ENCODE measurements at regions not wholly inside any gene's neighbourhood (a gene's known extent, or its start where the extent isn't known, plus 50 kb on each side); places are given as distances from the start of the nearest gene placed in this dataset.

DNA sequence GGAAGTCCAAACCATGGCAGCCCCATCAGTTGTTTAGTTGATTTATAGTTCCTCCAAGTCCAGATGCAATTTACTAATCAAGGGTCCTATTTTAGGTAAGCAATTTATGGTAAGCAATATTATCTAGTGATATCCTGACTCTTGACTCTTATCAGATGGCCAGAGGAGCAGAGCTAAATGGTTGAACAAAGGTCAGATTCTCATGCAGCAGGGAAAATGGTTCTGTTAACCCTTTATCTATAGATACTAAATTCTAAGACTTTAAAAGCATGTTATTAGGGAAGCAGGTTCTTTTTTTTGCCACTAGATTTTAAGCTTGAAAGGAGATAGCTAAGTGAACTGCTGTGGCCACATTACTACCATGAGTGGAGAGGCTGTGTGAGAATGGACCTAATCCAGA is 427.1 kb upstream of the FBXO33 start (continued):
- no peak for TF ChIP-seq YY1 (IDR thresholded peaks at IDR 0.05; ENCODE audit: low read depth)
- TF ChIP-seq ZBTB33 (IDR thresholded peaks at IDR 0.05; ENCODE audit: borderline replicate concordance, low read depth) = no peak
- TF ChIP-seq TAF1 (IDR thresholded peaks at IDR 0.05; ENCODE audit: borderline replicate concordance, low read depth, low read length) = no peak
- no peak for TF ChIP-seq FOSL2 (IDR thresholded peaks at IDR 0.05; ENCODE audit: borderline replicate concordance, low read depth)
- TF ChIP-seq PBX3 (IDR thresholded peaks at IDR 0.05) = no peak
- TF ChIP-seq RFX5 (IDR thresholded peaks at IDR 0.05; ENCODE audit: low read length) = no peak
- TF ChIP-seq RXRA (IDR thresholded peaks at IDR 0.05; ENCODE audit: borderline replicate concordance, low read depth) = no peak
- TF ChIP-seq, protein P1, sequence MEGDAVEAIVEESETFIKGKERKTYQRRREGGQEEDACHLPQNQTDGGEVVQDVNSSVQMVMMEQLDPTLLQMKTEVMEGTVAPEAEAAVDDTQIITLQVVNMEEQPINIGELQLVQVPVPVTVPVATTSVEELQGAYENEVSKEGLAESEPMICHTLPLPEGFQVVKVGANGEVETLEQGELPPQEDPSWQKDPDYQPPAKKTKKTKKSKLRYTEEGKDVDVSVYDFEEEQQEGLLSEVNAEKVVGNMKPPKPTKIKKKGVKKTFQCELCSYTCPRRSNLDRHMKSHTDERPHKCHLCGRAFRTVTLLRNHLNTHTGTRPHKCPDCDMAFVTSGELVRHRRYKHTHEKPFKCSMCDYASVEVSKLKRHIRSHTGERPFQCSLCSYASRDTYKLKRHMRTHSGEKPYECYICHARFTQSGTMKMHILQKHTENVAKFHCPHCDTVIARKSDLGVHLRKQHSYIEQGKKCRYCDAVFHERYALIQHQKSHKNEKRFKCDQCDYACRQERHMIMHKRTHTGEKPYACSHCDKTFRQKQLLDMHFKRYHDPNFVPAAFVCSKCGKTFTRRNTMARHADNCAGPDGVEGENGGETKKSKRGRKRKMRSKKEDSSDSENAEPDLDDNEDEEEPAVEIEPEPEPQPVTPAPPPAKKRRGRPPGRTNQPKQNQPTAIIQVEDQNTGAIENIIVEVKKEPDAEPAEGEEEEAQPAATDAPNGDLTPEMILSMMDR (IDR thresholded peaks at IDR 0.05) = no peak

DNA sequence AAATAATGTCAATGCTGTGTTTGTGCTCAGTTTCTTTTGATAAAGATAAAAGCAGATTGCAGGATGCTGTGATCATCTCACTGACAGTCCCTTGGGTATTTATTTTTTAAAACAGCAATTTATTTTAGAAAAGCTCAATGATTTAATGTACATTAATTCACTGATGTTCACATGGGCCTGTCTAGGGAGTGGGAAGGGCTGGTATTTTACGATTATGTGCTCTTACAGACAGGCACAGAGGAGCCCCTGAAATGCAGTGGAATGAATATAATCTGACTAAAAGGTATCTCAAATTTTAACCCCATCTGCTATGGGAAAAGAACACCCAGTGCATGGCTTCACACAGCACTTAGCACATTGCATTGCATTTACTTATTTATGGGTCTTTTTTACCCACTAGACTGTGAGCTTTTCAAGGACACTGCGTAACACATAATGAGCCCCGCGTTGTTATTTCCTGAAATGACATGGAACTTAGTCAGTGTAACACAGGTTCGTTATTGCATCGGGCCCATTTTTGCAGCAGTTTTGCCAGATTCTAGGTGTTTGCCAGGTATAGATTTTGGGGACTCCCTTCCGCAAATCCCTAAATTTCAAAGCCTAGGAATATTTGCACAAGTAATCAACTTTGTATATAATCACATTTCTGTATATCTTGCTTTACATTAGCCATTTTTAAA is 425.3 kb upstream of the FBXO33 start:
- no peaks in the 10 kb centered on the region for H3K79me2 ChIP-seq (ENCODE audit: insufficient read depth)
- WGBS (ENCODE audit: low lambda C conversion rate) = 27% methylated on average over 6 of the region's 7 CpGs
- no peak overlapping the region for H2AFZ ChIP-seq (ENCODE audit: low read depth)
- ChIA-PET POLR2A (no interaction called here), CTCF (no interaction called here)
- no peak overlapping the region for H3K9ac ChIP-seq
- H3K4me1 ChIP-seq (ENCODE audit: control insufficient read depth in 1 of 2, insufficient read depth in 2 of 2, low read depth in 1 of 2, low read length in 1 of 2) = no peaks in the 10 kb centered on the region
- H3K4me2 ChIP-seq = no peak overlapping the region
- no peaks in the 10 kb centered on the region for H3K9me2 ChIP-seq
- H3K4me3 ChIP-seq (ENCODE audit: low read depth in 2 of 2, low read length in 1 of 2) = no peak overlapping the region
- no peaks in the 10 kb centered on the region for H3K36me3 ChIP-seq (replicated peaks in 1 of 2; ENCODE audit: control insufficient read depth in 1 of 2, insufficient read depth in 2 of 2, low read length in 1 of 2)
- H4K20me1 ChIP-seq (ENCODE audit: insufficient read depth) = no peaks in the 10 kb centered on the region
- DNase-seq = no peak
- H3F3A ChIP-seq (replicated peaks; ENCODE audit: insufficient read depth) = no peaks in the 10 kb centered on the region
- no peak overlapping the region for H3K27ac ChIP-seq (ENCODE audit: low read depth in 2 of 2, low read length in 1 of 2)
- no peaks in the 10 kb centered on the region for H3K27me3 ChIP-seq (ENCODE audit: insufficient read depth)
- TF ChIP-seq RAD21 (IDR thresholded peaks at IDR 0.05; ENCODE audit: low read length) (no peak), FOXM1 (IDR thresholded peaks at IDR 0.05; ENCODE audit: low read depth) (no peak), GABPA (IDR thresholded peaks at IDR 0.05; ENCODE audit: low read depth) (no peak), NRF1 (IDR thresholded peaks at IDR 0.05; ENCODE audit: low read depth, low read length) (no peak), TAF1 (IDR thresholded peaks at IDR 0.05; ENCODE audit: borderline replicate concordance, low read depth, low read length) (no peak), ZBTB33 (IDR thresholded peaks at IDR 0.05; ENCODE audit: borderline replicate concordance, low read depth) (no peak), SIN3A (IDR thresholded peaks at IDR 0.05; ENCODE audit: borderline replicate concordance, low read depth, low read length) (no peak), EZH2phosphoT487 (IDR thresholded peaks at IDR 0.05; ENCODE audit: borderline replicate concordance, low read depth) (no peak), TEAD4 (IDR thresholded peaks at IDR 0.05; ENCODE audit: borderline replicate concordance, insufficient read depth) (no peak)
- H3K9me3 ChIP-seq = no peaks in the 10 kb centered on the region
